GM18507 (cell line): ENCODE measurements at regions not wholly inside any gene's neighbourhood (a gene's known extent, or its start where the extent isn't known, plus 50 kb on each side); places are given as distances from the start of the nearest gene placed in this dataset.
"Not testable (repeated sequence)": the region's sequence is repeated elsewhere in the genome, so short reads cannot be mapped to it uniquely, and the experiment has no call there.

Experiments used
- DNase-seq: peaks from one replicate; pipeline ENCODE4 v3.0.0; 2011; ENCODE audit warnings: low read depth; ENCODE audit not compliant: insufficient read length; ENCODE audit errors: extremely low spot score
- FAIRE-seq: peaks from 2 replicates; lab custom pipeline; 2011; peaks lifted over from hg19 to GRCh38; lab: Jason Lieb, UNC

GRCh38 chr16:65319621-65320231 is 197.9 kb upstream of the CDH11 start:
- no peak for FAIRE-seq
- no peak for DNase-seq

- no peak for DNase-seq
- FAIRE-seq, result no peak
Observed at GRCh38 chr16:65318590-65319257, 196.9 kb upstream of the CDH11 start.

- DNase-seq, result no peak
Observed at GRCh38 chr16:65318138-65318537, 196.3 kb upstream of the CDH11 start.

DNA sequence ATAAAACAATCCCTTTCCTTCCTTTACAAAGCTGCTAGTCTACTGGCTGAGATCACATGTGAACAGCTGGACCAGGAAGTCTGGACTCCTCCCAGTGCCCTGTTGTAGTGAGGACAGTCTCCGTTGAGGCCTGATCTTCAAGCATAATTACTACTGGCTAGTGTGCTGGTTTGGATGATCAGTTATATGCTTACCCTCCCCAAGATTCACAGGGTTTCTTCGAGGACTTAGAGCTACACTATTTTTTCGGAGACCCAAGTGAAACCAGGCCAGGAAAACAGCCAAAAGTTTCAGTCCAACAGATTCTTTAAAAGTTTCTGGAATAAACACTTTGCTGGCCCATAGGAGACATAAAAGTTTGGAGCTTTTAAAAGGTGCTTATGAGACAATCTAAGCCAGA is 194.9 kb upstream of the CDH11 start:
- DNase-seq (no peak), FAIRE-seq (no peak)

More at GRCh38 chr16:65318138-65318537, 196.3 kb upstream of the CDH11 start:
- FAIRE-seq, result no peak

DNA sequence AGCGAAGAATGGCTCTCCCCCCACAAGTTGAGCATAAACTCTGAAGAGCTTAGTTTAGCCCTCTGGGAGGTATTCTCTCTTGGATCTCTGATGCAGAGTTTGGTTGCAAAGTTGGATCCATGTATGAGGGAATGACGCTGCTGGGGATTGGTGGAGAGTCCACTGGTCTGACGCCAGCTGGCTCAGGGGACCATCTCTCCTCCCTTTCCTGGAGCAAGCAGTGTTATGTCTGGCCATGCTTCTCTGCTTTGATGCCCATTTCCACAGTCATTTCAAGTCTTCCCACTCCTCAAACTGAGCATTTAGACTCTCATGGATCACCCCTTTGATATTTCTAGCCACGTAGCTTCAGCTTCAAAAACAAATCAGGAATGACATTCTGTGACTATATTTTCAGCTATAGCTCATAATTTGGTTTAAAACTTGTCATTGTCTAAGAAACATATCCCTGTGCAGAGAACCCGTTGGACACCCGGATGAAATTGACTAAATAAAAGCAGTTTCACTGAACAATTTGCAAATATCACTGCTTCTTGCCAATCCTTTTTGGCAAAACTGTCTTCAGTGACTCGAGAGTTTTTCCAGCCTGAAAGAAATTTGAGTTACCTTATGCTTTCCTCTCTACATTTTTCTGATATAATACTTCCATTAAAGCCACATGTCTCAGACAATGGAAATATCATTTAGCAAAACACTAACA is 193.4 kb upstream of the CDH11 start:
- DNase-seq, result no peak
- FAIRE-seq, result no peak

DNA sequence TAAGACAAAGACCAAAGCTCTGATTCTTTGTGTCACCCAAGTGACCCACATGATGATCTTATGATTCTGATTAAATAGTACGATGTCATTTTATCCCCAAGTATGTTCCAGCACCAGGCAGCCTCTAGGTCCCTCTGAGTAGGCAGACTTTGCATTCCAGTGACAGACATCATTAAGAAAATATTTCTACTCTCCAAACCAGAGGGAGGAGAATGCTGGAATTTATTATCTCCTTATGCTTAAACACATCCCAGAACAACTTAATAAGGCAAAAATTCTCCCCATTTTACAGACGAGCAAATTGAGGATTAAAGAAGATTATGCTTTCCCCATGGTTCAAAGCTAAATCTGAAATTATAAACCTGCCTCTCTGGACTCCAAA is 192.8 kb upstream of the CDH11 start:
- DNase-seq, result no peak
- no peak for FAIRE-seq

DNA sequence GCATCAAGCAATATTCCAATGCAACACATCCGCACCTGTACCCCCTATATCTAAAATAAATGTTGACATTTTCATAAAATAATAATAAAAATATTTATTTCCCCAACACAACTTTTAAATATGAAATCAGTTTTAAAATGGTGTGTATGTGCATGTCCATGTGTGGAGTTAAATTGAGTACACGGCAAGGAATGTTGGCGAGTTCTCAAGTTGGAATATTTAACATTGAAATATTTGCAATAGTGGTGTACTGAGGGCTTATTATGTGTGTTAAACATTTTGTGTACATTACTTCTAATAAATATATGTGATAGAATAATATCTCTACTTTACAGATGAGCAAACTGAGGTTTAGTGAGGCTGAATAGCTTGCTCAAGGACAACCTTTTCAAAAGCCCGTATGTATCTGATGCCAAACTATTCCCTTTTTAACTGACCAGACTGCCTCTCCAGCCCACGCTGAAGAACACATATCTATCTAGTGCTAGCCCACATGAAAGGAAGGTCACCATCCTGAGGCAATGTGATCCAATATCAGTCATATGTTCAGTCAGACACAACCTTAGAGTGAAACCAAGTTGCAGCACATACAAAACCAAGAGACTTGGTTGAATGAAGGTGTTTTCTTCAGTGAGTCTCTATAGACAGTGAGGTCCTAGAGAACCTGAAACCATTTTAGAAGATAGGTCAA is 192.2 kb upstream of the CDH11 start:
- DNase-seq, result no peak
- no peak for FAIRE-seq

DNA sequence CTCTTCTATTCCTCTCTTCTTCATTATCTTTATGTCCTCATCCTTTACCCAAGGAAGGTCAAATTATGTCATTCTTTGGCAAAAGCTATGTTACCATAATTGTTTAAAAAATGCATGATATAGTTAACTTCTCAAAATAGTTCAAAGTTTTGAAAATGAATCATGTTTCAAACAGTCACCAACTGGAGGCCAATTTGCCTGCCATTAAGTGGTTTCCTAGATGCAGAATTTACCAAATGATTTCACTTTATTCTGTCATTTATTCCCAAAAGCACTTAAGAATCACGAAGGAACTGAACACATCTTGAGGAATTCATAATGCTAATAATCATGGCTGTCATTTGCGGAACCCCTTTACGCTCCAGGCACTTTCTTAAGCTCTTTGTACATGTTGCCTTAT is 190.9 kb upstream of the CDH11 start:
- FAIRE-seq (no peak), DNase-seq (no peak)

DNA sequence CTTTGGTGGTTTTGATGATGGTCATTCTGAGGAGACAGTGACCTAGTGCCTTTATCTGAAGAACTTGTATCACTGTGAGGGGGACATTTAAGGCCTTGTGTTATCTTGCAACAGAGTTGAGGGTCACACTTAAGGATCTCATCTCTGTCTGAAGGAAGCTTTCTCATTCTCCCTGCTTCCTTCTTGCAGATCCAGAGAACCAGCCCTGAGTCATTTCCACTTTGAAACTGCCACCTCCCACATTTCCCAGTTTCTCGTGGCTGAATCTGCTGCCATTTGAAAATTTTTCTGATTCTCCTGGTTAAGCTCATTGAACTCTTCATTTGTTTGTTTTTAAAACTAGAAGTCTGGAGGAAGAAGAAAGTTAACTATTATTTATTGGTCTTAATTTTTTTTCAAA is 190.2 kb upstream of the CDH11 start:
- DNase-seq (no peak), FAIRE-seq (no peak)

DNA sequence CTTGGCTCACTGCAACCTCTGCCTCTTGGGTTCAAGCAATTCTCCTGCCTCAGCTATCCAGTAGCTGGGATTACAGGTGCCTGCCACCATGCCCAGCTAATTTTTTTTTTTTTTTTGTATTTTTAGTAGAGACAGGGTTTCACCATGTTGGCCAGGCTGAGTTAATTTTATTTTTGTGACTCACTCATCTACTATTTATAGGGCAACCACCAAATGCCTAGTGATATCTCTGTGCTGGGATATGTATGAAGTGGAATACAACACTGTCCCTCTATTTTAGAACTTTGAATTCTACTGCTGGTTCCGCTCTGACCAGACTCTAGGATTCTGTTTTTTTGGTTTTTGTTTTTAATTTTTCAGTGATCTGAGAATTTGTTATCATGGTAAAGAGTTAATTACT is 188.6 kb upstream of the CDH11 start:
- not testable (repeated sequence) for DNase-seq, FAIRE-seq

DNA sequence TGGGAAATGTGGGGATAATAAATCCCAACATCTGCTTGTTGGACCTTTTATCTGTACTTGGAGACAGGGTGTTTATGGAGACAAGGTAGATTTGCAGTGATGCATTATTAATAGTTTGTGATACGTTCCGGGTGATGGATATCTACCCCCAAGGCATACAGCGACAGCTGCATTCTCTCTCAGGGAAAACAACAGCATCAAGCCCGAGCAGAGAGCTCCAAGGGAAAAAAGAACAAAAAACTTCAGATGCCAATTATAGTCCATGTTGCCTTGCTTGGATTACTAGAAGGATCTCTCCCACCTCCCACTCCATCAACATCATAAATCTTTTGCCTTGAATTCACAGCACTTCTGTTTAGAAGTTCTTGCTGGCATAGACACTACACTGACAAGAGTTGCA is 187.5 kb upstream of the CDH11 start:
- no peak for FAIRE-seq
- DNase-seq, result no peak

- no peak for FAIRE-seq
- no peak for DNase-seq
Observed at GRCh38 chr16:65308506-65308905, 186.6 kb upstream of the CDH11 start.

- FAIRE-seq (no peak), DNase-seq (no peak)
Observed at GRCh38 chr16:65307286-65307685, 185.4 kb upstream of the CDH11 start.

DNA sequence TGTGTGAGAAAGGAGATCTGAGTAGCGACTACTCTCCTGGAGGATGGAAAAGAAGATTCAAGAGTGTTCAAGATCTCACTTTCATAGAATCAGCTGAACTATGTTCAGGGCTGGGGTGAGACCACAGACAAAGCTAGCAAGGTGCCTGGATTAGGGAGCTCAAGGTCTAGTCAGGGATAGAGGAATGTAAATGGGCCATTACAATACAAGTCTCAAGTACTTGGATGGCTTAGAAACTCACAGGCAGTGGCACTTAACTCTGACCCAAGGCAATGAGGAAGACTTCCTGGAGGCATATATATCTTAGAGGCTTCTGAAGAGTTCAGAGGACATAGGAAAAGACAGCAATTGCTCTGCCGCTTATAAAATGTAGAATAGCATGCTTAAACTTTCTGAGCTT is 184.9 kb upstream of the CDH11 start:
- DNase-seq (no peak), FAIRE-seq (no peak)

GRCh38 chr16:65306300-65306699 is 184.4 kb upstream of the CDH11 start:
- FAIRE-seq, result no peak
- no peak for DNase-seq

GRCh38 chr16:65305266-65305959 is 183.6 kb upstream of the CDH11 start:
- FAIRE-seq (no peak), DNase-seq (no peak)

- DNase-seq (no peak), FAIRE-seq (no peak)
Observed at GRCh38 chr16:65301029-65301428, 179.2 kb upstream of the CDH11 start.

GRCh38 chr16:65297453-65297852 is 175.6 kb upstream of the CDH11 start:
- FAIRE-seq (no peak), DNase-seq (no peak)

DNA sequence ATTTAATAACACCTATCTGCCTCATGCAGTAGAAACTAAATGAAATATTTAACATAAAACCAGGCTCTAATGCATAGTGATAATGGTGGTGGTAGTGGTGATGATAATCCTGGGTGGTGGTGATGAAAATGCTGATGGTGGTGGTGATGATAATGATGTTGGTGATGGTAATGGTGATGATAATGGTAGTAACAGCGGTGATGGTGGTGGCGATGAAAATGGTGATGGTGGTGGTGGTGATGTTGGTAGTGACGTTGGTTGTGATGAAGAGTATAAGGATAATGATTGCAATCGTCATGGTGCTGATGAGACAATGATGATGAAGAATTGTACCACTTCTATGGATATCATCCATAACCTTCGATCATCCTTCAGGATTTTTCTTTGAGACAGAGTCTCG is 173.7 kb upstream of the CDH11 start:
- no peak for FAIRE-seq
- DNase-seq, result no peak

DNA sequence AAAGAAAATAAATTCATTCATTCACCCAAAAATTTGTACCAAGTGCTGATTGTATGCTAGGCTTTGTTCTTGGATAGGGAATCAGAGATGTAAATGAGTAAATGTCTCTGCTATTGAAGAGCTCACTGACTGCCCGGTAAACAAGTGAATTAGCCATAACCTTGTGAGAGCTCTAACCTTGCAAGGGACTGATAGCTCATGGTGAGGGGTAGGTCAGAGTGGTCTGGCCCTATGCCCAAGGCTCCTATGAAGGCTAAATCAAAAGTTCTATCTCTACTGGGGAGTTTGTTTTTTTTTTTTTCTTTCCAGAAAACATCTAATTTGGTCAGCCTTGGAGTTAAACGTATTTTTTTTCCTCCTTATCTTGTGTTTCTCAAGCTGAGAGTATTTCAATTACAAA is 172.8 kb upstream of the CDH11 start:
- FAIRE-seq (no peak), DNase-seq (no peak)
